ENCODE measurements at regions not wholly inside any gene's neighbourhood (a gene's known extent, or its start where the extent isn't known, plus 50 kb on each side); places are given as distances from the start of the nearest gene placed in this dataset.

DNA sequence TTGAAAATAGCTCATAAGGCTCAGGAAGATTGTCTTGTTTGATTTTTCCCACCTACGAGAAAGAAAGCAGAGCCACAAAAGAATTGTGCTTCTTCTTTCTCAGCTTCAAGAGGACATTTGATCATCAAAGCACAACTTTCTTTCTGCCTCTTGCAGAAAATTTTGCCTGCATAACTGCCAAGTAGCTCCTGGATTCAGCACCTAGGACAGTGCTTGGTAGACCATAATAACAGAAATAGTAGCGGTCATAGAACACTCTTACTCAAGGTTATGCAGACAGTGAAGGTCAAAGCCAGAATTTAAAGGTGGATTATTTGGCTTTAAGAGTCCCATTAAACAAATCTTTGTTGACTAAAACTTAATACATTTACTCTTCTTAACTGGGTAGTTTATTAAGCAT lies 594.7 kb upstream of the CCNG1 start:
- H3K4me3 Mint-ChIP-seq (ENCODE audit: low read depth, unreplicated experiment), result no peak overlapping the region
- no peaks in the 10 kb centered on the region for H3K27me3 Mint-ChIP-seq (ENCODE audit: unreplicated experiment)
- H3K27ac Mint-ChIP-seq (ENCODE audit: unreplicated experiment), result no peak overlapping the region
- no peak for TF ChIP-seq CTCF (IDR thresholded peaks at IDR 0.05; ENCODE audit: unreplicated experiment)
- intact Hi-C loops (cut with micrococcal nuclease; ENCODE audit: unreplicated experiment), result no loop called here
- CTCF ChIA-PET, result no interaction called here
- no peaks in the 10 kb centered on the region for H3K36me3 Mint-ChIP-seq (ENCODE audit: insufficient read depth, unreplicated experiment)
- no TSS peak for BruUV-seq (replicated peaks)
- DNase-seq, result no peak
- H3K4me1 Mint-ChIP-seq (ENCODE audit: low read depth, unreplicated experiment), result no peaks in the 10 kb centered on the region
- peaks cover 23% of the 10 kb centered on the region for H3K9me3 Mint-ChIP-seq (ENCODE audit: low read depth, unreplicated experiment)

DNA sequence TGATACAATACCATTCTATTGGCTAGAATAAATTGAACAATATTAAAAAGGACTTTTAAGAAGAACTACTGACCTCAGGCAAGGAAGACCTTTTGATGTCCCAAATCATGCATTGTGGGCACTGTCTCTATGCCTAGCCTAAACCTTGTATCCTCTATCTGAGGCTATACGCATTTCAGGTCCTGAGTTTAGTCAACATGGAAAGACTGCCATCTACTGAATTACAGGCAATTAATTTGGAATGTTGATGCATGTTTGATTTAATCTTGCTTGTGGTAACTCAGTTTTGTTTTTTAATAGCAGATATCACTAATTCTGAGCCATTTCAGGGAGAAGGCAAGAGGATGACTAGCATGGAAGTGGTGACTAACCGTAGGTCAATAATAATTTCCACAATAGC lies 585.3 kb upstream of the CCNG1 start:
- Mint-ChIP-seq H3K4me1 (ENCODE audit: low read depth, unreplicated experiment) (no peaks in the 10 kb centered on the region), H3K36me3 (ENCODE audit: insufficient read depth, unreplicated experiment) (no peaks in the 10 kb centered on the region), H3K27me3 (ENCODE audit: unreplicated experiment) (no peaks in the 10 kb centered on the region), H3K4me3 (ENCODE audit: low read depth, unreplicated experiment) (no peak overlapping the region), H3K27ac (ENCODE audit: unreplicated experiment) (no peak overlapping the region), H3K9me3 (ENCODE audit: low read depth, unreplicated experiment) (peaks cover 9% of the 10 kb centered on the region)
- CTCF ChIA-PET, result no interaction called here
- TF ChIP-seq CTCF (IDR thresholded peaks at IDR 0.05; ENCODE audit: unreplicated experiment), result no peak
- intact Hi-C loops (cut with micrococcal nuclease; ENCODE audit: unreplicated experiment), result no loop called here
- BruUV-seq (replicated peaks), result no TSS peak
- DNase-seq, result no peak

DNA sequence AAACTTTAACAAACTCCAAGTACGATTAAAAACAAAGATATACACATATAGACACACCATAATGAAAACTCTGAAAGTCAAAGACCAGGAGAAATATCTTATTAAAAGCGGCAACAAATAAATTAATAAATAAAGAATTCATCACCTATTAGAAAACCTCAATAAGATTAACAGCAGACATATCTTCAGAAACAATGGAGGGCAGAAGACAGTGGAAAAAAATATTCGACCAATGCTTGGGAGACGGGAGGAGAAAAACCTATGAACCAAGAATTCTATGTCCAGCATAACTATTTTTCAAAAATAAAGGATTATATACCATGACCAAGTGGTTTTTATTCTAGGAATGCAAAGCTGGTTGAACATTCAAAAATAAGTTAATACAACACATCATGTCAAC lies 578.6 kb upstream of the CCNG1 start:
- H3K4me1 Mint-ChIP-seq (ENCODE audit: low read depth, unreplicated experiment), result no peaks in the 10 kb centered on the region
- peaks cover 12% of the 10 kb centered on the region for H3K9me3 Mint-ChIP-seq (ENCODE audit: low read depth, unreplicated experiment)
- no peak overlapping the region for H3K4me3 Mint-ChIP-seq (ENCODE audit: low read depth, unreplicated experiment)
- H3K27ac Mint-ChIP-seq (ENCODE audit: unreplicated experiment), result no peak overlapping the region
- intact Hi-C loops (cut with micrococcal nuclease; ENCODE audit: unreplicated experiment), result no loop called here
- no peaks in the 10 kb centered on the region for H3K36me3 Mint-ChIP-seq (ENCODE audit: insufficient read depth, unreplicated experiment)
- CTCF ChIA-PET, result no interaction called here
- no peak for DNase-seq
- H3K27me3 Mint-ChIP-seq (ENCODE audit: unreplicated experiment), result no peaks in the 10 kb centered on the region
- no TSS peak for BruUV-seq (replicated peaks)
- no peak for TF ChIP-seq CTCF (IDR thresholded peaks at IDR 0.05; ENCODE audit: unreplicated experiment)

DNA sequence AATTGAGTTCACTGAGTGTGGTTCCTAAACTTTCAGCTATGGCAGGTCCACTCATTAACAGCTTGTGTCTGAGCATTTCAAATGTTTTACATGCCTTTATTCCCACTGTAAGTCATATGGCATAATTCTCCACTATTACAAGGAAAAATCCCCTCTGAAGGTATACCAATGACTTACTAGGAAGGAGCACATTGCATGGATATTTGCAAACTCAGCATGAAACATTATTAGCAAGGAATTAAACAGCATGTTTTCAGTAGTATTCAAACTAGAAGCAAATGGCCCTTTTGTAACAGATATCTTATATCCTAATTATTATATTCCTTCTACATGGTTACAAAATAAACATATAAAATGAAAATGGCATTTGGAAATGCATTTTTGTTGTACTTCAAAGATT lies 566.4 kb upstream of the CCNG1 start:
- no TSS peak for BruUV-seq (replicated peaks)
- no peak overlapping the region for H3K4me3 Mint-ChIP-seq (ENCODE audit: low read depth, unreplicated experiment)
- no peak for DNase-seq
- TF ChIP-seq CTCF (IDR thresholded peaks at IDR 0.05; ENCODE audit: unreplicated experiment), result no peak
- H3K27ac Mint-ChIP-seq (ENCODE audit: unreplicated experiment), result no peak overlapping the region
- no peaks in the 10 kb centered on the region for H3K4me1 Mint-ChIP-seq (ENCODE audit: low read depth, unreplicated experiment)
- no peaks in the 10 kb centered on the region for H3K36me3 Mint-ChIP-seq (ENCODE audit: insufficient read depth, unreplicated experiment)
- peaks cover 23% of the 10 kb centered on the region for H3K9me3 Mint-ChIP-seq (ENCODE audit: low read depth, unreplicated experiment)
- no peaks in the 10 kb centered on the region for H3K27me3 Mint-ChIP-seq (ENCODE audit: unreplicated experiment)
- intact Hi-C loops (cut with micrococcal nuclease; ENCODE audit: unreplicated experiment), result no loop called here
- CTCF ChIA-PET, result no interaction called here

- no TSS peak for BruUV-seq (replicated peaks)
- Mint-ChIP-seq H3K27me3 (ENCODE audit: unreplicated experiment) (no peaks in the 10 kb centered on the region), H3K27ac (ENCODE audit: unreplicated experiment) (no peak overlapping the region), H3K4me3 (ENCODE audit: low read depth, unreplicated experiment) (no peak overlapping the region), H3K36me3 (ENCODE audit: insufficient read depth, unreplicated experiment) (no peaks in the 10 kb centered on the region), H3K9me3 (ENCODE audit: low read depth, unreplicated experiment) (peaks cover 11% of the 10 kb centered on the region), H3K4me1 (ENCODE audit: low read depth, unreplicated experiment) (no peaks in the 10 kb centered on the region)
- TF ChIP-seq CTCF (IDR thresholded peaks at IDR 0.05; ENCODE audit: unreplicated experiment), result no peak
- DNase-seq, result no peak
- intact Hi-C loops (cut with micrococcal nuclease; ENCODE audit: unreplicated experiment), result no loop called here
- CTCF ChIA-PET, result interaction anchor here (0.5 kb wide), 1 partner anchor 178 kb away, joined by 3 read pairs; no protein-coding TSS in a partner anchor
Observed at GRCh38 chr5:162882629-162883028, 554.8 kb upstream of the CCNG1 start.

Data from Calu3 (cell line).